Esophagus squamous epithelium (tissue), 4 donors: ENCODE measurements at regions not wholly inside any gene's neighbourhood (a gene's known extent, or its start where the extent isn't known, plus 50 kb on each side); places are given as distances from the start of the nearest gene placed in this dataset.

Experiments
- POLR2A ChIP-seq, 4 donors: fragments of 450-650 bp; IDR thresholded peaks; one replicate each; pipeline ENCODE4 v1.6.1; 2017; ENCODE audit warnings: antibody characterized with exemption in 4 of 4, mild to moderate bottlenecking in 4 of 4, moderate library complexity in 3 of 4
- TF ChIP-seq, protein P1 (sequence below), 6 experiments: fragments of 450-650 bp in 4 of 6; fragments of 200-600 bp in 2 of 6; sonication (generic) in 2 of 6; IDR thresholded peaks; one replicate each; pipeline ENCODE4 v1.5.1; 2016 to 2019; ENCODE audit warnings: antibody characterized with exemption in 6 of 6, mild to moderate bottlenecking in 4 of 6, moderate library complexity in 4 of 6

DNA sequence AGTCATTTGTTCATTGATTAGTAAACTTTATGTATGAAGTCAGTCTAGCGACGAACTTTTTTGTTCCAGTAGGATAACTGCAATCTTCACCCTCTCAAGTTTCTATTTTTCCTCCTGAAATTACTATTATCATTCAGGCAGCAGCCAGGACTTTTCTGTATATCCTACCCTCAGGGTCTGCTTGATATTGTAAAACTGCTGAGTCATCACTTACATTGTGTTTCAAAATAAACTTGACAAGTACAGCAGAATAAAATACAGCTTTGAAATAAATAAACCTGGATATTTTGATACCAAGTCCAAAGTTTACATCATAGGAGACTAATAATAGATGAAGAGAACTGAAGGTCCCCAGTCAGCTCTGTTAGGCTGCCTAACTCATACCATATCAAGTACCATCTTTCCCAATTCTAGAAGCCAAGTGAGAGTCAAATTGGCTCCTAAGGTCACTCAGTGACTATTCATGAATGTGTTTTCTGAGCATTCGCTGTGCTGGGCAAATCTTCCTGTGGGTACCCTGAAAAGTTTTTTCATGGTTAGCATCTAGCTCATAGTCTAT is 234.6 kb downstream of the PARP8 start:
- no peak for TF ChIP-seq POLR2A (IDR thresholded peaks at IDR 0.05)
- TF ChIP-seq, protein P1, sequence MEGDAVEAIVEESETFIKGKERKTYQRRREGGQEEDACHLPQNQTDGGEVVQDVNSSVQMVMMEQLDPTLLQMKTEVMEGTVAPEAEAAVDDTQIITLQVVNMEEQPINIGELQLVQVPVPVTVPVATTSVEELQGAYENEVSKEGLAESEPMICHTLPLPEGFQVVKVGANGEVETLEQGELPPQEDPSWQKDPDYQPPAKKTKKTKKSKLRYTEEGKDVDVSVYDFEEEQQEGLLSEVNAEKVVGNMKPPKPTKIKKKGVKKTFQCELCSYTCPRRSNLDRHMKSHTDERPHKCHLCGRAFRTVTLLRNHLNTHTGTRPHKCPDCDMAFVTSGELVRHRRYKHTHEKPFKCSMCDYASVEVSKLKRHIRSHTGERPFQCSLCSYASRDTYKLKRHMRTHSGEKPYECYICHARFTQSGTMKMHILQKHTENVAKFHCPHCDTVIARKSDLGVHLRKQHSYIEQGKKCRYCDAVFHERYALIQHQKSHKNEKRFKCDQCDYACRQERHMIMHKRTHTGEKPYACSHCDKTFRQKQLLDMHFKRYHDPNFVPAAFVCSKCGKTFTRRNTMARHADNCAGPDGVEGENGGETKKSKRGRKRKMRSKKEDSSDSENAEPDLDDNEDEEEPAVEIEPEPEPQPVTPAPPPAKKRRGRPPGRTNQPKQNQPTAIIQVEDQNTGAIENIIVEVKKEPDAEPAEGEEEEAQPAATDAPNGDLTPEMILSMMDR (IDR thresholded peaks at IDR 0.05) = no peak
